Gastrocnemius medialis (tissue), 4 donors: ENCODE measurements at regions not wholly inside any gene's neighbourhood (a gene's known extent, or its start where the extent isn't known, plus 50 kb on each side); places are given as distances from the start of the nearest gene placed in this dataset.
"Not testable (repeated sequence)": the region's sequence is repeated elsewhere in the genome, so short reads cannot be mapped to it uniquely, and the experiment has no call there.

Experiments used
- POLR2A ChIP-seq, 2 donors: fragments of 450-650 bp; IDR thresholded peaks; one replicate each; pipeline ENCODE4 v1.6.1; 2017; ENCODE audit warnings: antibody characterized with exemption in 2 of 2, mild to moderate bottlenecking in 2 of 2, moderate library complexity in 2 of 2
- TF ChIP-seq, protein P1 (sequence below), 5 experiments: fragments of 450-650 bp in 3 of 5; fragments of 200-600 bp in 2 of 5; sonication (generic) in 2 of 5; IDR thresholded peaks in 4 of 5; conservative IDR thresholded peaks in 1 of 5; 1 replicate in 4 of 5; 2 replicates in 1 of 5; pipeline ENCODE4 v1.5.1; 2016 to 2019; ENCODE audit warnings: antibody characterized with exemption in 5 of 5, mild to moderate bottlenecking in 3 of 5, moderate library complexity in 3 of 5

DNA sequence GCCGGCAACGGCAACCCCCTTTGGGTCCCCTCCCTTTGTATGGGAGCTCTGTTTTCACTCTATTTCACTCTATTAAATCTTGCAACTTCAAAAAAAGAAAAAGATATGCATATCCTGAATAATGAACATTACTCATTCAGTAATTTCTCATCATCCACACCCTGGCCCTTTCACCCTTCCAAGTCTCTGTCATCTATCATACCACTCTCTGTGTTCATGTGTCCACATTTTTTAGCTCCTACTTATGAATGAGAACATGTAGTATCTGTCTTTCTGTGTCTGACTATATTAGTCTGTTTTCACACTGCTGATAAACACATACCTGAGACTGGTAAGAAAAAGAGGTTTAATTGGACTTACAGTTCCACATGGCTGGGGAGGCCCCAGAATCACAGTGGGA is 209.8 kb upstream of the DDHD1 start:
- TF ChIP-seq, protein P1, sequence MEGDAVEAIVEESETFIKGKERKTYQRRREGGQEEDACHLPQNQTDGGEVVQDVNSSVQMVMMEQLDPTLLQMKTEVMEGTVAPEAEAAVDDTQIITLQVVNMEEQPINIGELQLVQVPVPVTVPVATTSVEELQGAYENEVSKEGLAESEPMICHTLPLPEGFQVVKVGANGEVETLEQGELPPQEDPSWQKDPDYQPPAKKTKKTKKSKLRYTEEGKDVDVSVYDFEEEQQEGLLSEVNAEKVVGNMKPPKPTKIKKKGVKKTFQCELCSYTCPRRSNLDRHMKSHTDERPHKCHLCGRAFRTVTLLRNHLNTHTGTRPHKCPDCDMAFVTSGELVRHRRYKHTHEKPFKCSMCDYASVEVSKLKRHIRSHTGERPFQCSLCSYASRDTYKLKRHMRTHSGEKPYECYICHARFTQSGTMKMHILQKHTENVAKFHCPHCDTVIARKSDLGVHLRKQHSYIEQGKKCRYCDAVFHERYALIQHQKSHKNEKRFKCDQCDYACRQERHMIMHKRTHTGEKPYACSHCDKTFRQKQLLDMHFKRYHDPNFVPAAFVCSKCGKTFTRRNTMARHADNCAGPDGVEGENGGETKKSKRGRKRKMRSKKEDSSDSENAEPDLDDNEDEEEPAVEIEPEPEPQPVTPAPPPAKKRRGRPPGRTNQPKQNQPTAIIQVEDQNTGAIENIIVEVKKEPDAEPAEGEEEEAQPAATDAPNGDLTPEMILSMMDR (IDR thresholded peaks at IDR 0.05 in 4 of 5, conservative IDR thresholded peaks at IDR 0.05 in 1 of 5): not testable (repeated sequence)
- not testable (repeated sequence) for TF ChIP-seq POLR2A (IDR thresholded peaks at IDR 0.05)
